ENCODE measurements at regions not wholly inside any gene's neighbourhood (a gene's known extent, or its start where the extent isn't known, plus 50 kb on each side); places are given as distances from the start of the nearest gene placed in this dataset.
"Not testable (repeated sequence)": the region's sequence is repeated elsewhere in the genome, so short reads cannot be mapped to it uniquely, and the experiment has no call there.

GRCh38 chr2:146624430-146625160 lies 1220.2 kb upstream of the ACVR2A start:
- no peak for DNase-seq

- DNase-seq = no peak
Measured at GRCh38 chr2:146623771-146624170, 1221.1 kb upstream of the ACVR2A start.

GRCh38 chr2:146621656-146622055 lies 1223.2 kb upstream of the ACVR2A start:
- DNase-seq = no peak

- peak; percentile 10 for DNase-seq
Measured at GRCh38 chr2:146615778-146616177, 1229.1 kb upstream of the ACVR2A start.

GRCh38 chr2:146608490-146608889 lies 1236.3 kb upstream of the ACVR2A start:
- DNase-seq = no peak

- no peak for DNase-seq
Measured at GRCh38 chr2:146604521-146604920, 1240.3 kb upstream of the ACVR2A start.

GRCh38 chr2:146602856-146603255 lies 1242.0 kb upstream of the ACVR2A start:
- DNase-seq = no peak

GRCh38 chr2:146602383-146602782 lies 1242.4 kb upstream of the ACVR2A start:
- DNase-seq = no peak

- no peak for DNase-seq
Measured at GRCh38 chr2:146598791-146599190, 1246.0 kb upstream of the ACVR2A start.

GRCh38 chr2:146597291-146597690 lies 1247.5 kb upstream of the ACVR2A start:
- DNase-seq = no peak

- no peak for DNase-seq
Measured at GRCh38 chr2:146591908-146592307, 1252.9 kb upstream of the ACVR2A start.

- DNase-seq = no peak
Measured at GRCh38 chr2:146587291-146587713, 1257.5 kb upstream of the ACVR2A start.

GRCh38 chr2:146584316-146584715 lies 1260.5 kb upstream of the ACVR2A start:
- DNase-seq = no peak

- no peak for DNase-seq
Measured at GRCh38 chr2:146579147-146579930, 1265.5 kb upstream of the ACVR2A start.

GRCh38 chr2:146576339-146577111 lies 1268.3 kb upstream of the ACVR2A start:
- DNase-seq = no peak

- no peak for DNase-seq
Measured at GRCh38 chr2:146572598-146572997, 1272.2 kb upstream of the ACVR2A start.

- no peak for DNase-seq
Measured at GRCh38 chr2:146561996-146562395, 1282.8 kb upstream of the ACVR2A start.

- DNase-seq = no peak
Measured at GRCh38 chr2:146547236-146547635, 1297.6 kb upstream of the ACVR2A start.

- DNase-seq = no peak
Measured at GRCh38 chr2:146544701-146545100, 1300.1 kb upstream of the ACVR2A start.

GRCh38 chr2:146541896-146542295 lies 1302.9 kb upstream of the ACVR2A start:
- no peak for DNase-seq

- DNase-seq = no peak
Measured at GRCh38 chr2:146540271-146540932, 1304.4 kb upstream of the ACVR2A start.

- not testable (repeated sequence) for DNase-seq
Measured at GRCh38 chr2:146539739-146540138, 1305.1 kb upstream of the ACVR2A start.

- DNase-seq = no peak
Measured at GRCh38 chr2:146537477-146537876, 1307.4 kb upstream of the ACVR2A start.

All from NCI-H2029 (cell line).